ENCODE measurements at regions not wholly inside any gene's neighbourhood (a gene's known extent, or its start where the extent isn't known, plus 50 kb on each side); places are given as distances from the start of the nearest gene placed in this dataset.
A peak's percentile ranks its signal among the peaks of the same experiment; 100 is the strongest.

- 77% methylated on average over 3 of the region's 8 CpGs for WGBS (ENCODE audit: insufficient coverage)
- Histone ChIP-seq H3K36me3 (ENCODE audit: control insufficient read depth, insufficient read depth, low read length) (no peaks in the 10 kb centered on the region), H3K4me3 (ENCODE audit: low read length) (no peak overlapping the region), H3K27me3 (ENCODE audit: control insufficient read depth, insufficient read depth, low read length) (no peaks in the 10 kb centered on the region), H3K4me1 (ENCODE audit: control insufficient read depth, insufficient read depth, low read length) (peaks cover 5% of the 10 kb centered on the region), H3K9me3 (replicated peaks; ENCODE audit: control insufficient read depth, low read depth, low read length) (no peaks in the 10 kb centered on the region), H3K27ac (ENCODE audit: low read length) (peak overlapping the region; percentile 65)
- peak; percentile 84 for DNase-seq
Measured at GRCh38 chr5:174295702-174296436, 250.4 kb downstream of the NSG2 start.

- peak overlapping the region; percentile 45 for H3K27ac ChIP-seq (ENCODE audit: low read length)
- 70% methylated on average over 5 of the region's 8 CpGs for WGBS (ENCODE audit: insufficient coverage)
- DNase-seq = no peak
Measured at GRCh38 chr5:174300118-174300940, 254.8 kb downstream of the NSG2 start.

DNA sequence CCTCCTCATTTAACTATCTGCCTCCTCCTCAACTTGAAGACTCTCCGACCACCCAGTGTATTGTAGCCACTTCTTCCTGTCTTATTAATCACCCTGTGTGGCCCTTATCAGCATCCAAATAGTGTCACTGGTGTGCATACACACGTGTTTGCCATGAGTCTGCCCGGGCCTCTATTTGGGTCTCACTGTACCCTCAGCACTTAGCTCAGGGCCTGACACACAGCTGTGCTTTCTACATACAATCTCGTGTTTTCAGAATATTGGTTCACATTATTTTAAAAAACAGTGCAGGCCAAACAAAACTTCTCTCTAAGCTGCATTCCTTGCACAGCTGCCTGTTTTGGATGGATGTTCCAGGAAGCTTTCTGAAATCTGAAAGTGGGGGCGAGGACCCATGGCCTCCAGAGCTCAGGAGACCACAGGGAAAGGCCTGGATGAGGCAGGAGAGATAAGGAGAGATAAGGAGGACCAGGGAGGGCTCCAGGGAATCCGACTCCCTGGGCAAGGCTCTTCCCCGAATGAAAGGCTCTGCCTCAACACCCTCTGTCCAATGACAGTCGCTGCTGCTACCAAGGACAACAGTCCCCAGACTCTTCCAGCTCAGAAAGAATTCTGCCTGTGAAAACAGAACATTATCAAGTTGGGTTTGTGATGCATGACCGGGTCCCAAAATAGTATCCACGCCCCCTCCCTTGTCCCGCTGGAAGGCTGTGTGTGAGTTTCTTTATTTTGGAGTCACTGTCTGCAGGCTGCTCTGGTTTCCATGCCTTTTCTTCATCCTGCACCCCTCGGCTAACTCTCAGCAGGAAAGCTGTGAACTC lies 255.6 kb downstream of the NSG2 start:
- no peak overlapping the region for H3K4me3 ChIP-seq (ENCODE audit: low read length)
- H3K27me3 ChIP-seq (ENCODE audit: control insufficient read depth, insufficient read depth, low read length) = peaks cover 2% of the 10 kb centered on the region
- H3K27ac ChIP-seq (ENCODE audit: low read length) = peak overlapping the region; percentile 59
- peak; percentile 79 for DNase-seq
- no peaks in the 10 kb centered on the region for H3K9me3 ChIP-seq (replicated peaks; ENCODE audit: control insufficient read depth, low read depth, low read length)
- no peaks in the 10 kb centered on the region for H3K36me3 ChIP-seq (ENCODE audit: control insufficient read depth, insufficient read depth, low read length)
- WGBS (ENCODE audit: insufficient coverage) = 22% methylated on average over 5 of the region's 12 CpGs
- H3K4me1 ChIP-seq (ENCODE audit: control insufficient read depth, insufficient read depth, low read length) = peaks cover 11% of the 10 kb centered on the region

More at GRCh38 chr5:174300118-174300940, 254.8 kb downstream of the NSG2 start:
- Histone ChIP-seq H3K4me1 (ENCODE audit: control insufficient read depth, insufficient read depth, low read length) (peaks cover 11% of the 10 kb centered on the region), H3K36me3 (ENCODE audit: control insufficient read depth, insufficient read depth, low read length) (no peaks in the 10 kb centered on the region), H3K4me3 (ENCODE audit: low read length) (no peak overlapping the region), H3K9me3 (replicated peaks; ENCODE audit: control insufficient read depth, low read depth, low read length) (no peaks in the 10 kb centered on the region), H3K27me3 (ENCODE audit: control insufficient read depth, insufficient read depth, low read length) (peaks cover 2% of the 10 kb centered on the region)

- H3K9me3 ChIP-seq (replicated peaks; ENCODE audit: control insufficient read depth, low read depth, low read length) = no peaks in the 10 kb centered on the region
- H3K4me3 ChIP-seq (ENCODE audit: low read length) = no peak overlapping the region
- H3K36me3 ChIP-seq (ENCODE audit: control insufficient read depth, insufficient read depth, low read length) = no peaks in the 10 kb centered on the region
- WGBS (ENCODE audit: insufficient coverage) = 73% methylated on average over 7 of the region's 10 CpGs
- no peak overlapping the region for H3K27ac ChIP-seq (ENCODE audit: low read length)
- H3K4me1 ChIP-seq (ENCODE audit: control insufficient read depth, insufficient read depth, low read length) = peaks cover 11% of the 10 kb centered on the region
- peaks cover 5% of the 10 kb centered on the region for H3K27me3 ChIP-seq (ENCODE audit: control insufficient read depth, insufficient read depth, low read length)
- no peak for DNase-seq
Measured at GRCh38 chr5:174301848-174302625, 256.5 kb downstream of the NSG2 start.

DNA sequence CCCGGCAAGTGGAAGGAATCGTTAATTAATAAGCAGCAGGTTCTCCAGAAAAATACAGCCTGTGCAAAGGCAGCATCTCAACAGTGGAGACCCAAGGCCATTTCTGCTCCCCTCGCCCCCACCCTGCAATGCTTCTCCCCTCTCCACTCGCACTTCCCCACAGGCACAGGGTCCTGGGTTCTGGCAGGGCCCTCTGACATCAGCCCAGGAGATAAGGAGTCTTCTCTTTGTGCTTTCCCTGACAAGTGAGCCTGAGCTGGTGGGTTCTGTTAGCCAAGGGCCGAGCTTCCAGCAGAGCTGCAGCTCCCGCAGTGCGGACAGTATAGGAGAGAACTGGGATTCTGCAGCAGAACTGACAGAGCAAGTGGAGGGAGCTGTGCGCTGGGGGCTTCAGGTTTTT lies 257.5 kb downstream of the NSG2 start:
- Histone ChIP-seq H3K9me3 (replicated peaks; ENCODE audit: control insufficient read depth, low read depth, low read length) (no peaks in the 10 kb centered on the region), H3K4me1 (ENCODE audit: control insufficient read depth, insufficient read depth, low read length) (peaks cover 11% of the 10 kb centered on the region), H3K27me3 (ENCODE audit: control insufficient read depth, insufficient read depth, low read length) (peaks cover 10% of the 10 kb centered on the region), H3K27ac (ENCODE audit: low read length) (no peak overlapping the region), H3K36me3 (ENCODE audit: control insufficient read depth, insufficient read depth, low read length) (no peaks in the 10 kb centered on the region), H3K4me3 (ENCODE audit: low read length) (no peak overlapping the region)
- WGBS (ENCODE audit: insufficient coverage) = 74% methylated on average over 6 of the region's 8 CpGs
- DNase-seq = no peak

- H3K9me3 ChIP-seq (replicated peaks; ENCODE audit: control insufficient read depth, low read depth, low read length) = no peaks in the 10 kb centered on the region
- no peaks in the 10 kb centered on the region for H3K36me3 ChIP-seq (ENCODE audit: control insufficient read depth, insufficient read depth, low read length)
- H3K4me3 ChIP-seq (ENCODE audit: low read length) = no peak overlapping the region
- peaks cover 11% of the 10 kb centered on the region for H3K4me1 ChIP-seq (ENCODE audit: control insufficient read depth, insufficient read depth, low read length)
- no peak for DNase-seq
- no peak overlapping the region for H3K27ac ChIP-seq (ENCODE audit: low read length)
- peaks cover 10% of the 10 kb centered on the region for H3K27me3 ChIP-seq (ENCODE audit: control insufficient read depth, insufficient read depth, low read length)
- 74% methylated on average over 7 of the region's 10 CpGs for WGBS (ENCODE audit: insufficient coverage)
Measured at GRCh38 chr5:174303437-174304045, 258.0 kb downstream of the NSG2 start.

DNA sequence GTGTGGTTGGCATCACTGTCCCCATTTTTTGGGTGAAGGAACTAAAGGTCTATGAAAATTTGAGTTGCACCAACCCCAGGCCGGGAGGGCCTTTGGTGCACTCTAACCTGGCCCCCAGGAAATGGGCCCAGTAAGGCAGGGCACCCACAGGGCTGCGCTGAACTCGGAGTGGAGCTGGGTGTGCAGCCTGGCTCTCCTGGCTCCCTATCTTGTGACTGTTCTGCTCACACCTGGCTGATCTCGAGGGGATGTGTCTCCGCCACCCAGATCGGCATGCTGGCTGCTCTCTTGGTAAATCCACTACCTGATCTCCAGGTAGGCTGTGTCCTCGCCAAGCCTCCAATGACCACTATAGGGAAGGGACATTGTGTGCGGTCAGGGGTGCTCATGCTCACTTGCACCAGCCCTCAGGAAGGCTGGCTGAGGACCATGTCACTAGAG lies 259.8 kb downstream of the NSG2 start:
- Histone ChIP-seq H3K36me3 (ENCODE audit: control insufficient read depth, insufficient read depth, low read length) (no peaks in the 10 kb centered on the region), H3K27ac (ENCODE audit: low read length) (no peak overlapping the region), H3K4me3 (ENCODE audit: low read length) (no peak overlapping the region), H3K4me1 (ENCODE audit: control insufficient read depth, insufficient read depth, low read length) (peaks cover 9% of the 10 kb centered on the region), H3K27me3 (ENCODE audit: control insufficient read depth, insufficient read depth, low read length) (peaks cover 12% of the 10 kb centered on the region), H3K9me3 (replicated peaks; ENCODE audit: control insufficient read depth, low read depth, low read length) (no peaks in the 10 kb centered on the region)
- no peak for DNase-seq
- 70% methylated on average over 7 of the region's 8 CpGs for WGBS (ENCODE audit: insufficient coverage)

DNA sequence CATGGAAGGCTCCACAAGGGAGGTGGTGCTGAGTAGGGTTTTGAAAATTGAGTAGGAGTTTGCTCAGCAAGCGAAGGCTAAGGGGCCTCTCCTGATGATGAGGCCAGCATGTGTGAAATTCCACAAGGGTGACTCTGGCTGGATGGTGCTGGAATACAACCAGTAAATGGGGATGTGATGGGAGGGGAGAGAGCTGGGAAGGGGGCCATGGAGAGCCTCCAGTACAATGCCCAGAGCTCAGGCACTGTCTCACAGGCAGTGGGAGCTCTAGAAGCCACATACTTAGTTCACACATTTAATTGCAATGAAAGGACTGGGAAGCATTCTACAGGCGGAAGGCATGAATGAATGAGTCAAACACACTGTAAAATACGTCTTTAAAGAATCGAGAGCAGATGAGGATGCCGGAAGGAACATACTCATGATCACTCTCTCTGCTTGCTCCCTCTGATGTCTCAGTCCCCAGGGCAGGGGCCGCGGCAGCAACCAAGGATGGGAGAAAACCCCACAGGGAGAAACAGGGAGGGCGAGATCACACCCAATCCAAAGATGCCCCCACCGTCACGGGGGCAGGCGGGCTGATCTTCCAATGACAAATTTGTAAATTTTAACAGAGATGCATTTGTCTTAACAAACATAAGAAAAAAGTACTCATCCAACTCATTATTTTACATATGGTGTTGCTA lies 261.0 kb downstream of the NSG2 start:
- Histone ChIP-seq H3K4me1 (ENCODE audit: control insufficient read depth, insufficient read depth, low read length) (peaks cover 3% of the 10 kb centered on the region), H3K9me3 (replicated peaks; ENCODE audit: control insufficient read depth, low read depth, low read length) (no peaks in the 10 kb centered on the region), H3K27me3 (ENCODE audit: control insufficient read depth, insufficient read depth, low read length) (peaks cover 19% of the 10 kb centered on the region), H3K27ac (ENCODE audit: low read length) (no peak overlapping the region), H3K4me3 (ENCODE audit: low read length) (no peak overlapping the region), H3K36me3 (ENCODE audit: control insufficient read depth, insufficient read depth, low read length) (no peaks in the 10 kb centered on the region)
- 73% methylated on average over 4 of the region's 11 CpGs for WGBS (ENCODE audit: insufficient coverage)
- no peak for DNase-seq

GRCh38 chr5:174307031-174307408 lies 261.5 kb downstream of the NSG2 start:
- H3K36me3 ChIP-seq (ENCODE audit: control insufficient read depth, insufficient read depth, low read length) = no peaks in the 10 kb centered on the region
- no peak overlapping the region for H3K27ac ChIP-seq (ENCODE audit: low read length)
- H3K4me3 ChIP-seq (ENCODE audit: low read length) = no peak overlapping the region
- peaks cover 21% of the 10 kb centered on the region for H3K27me3 ChIP-seq (ENCODE audit: control insufficient read depth, insufficient read depth, low read length)
- H3K9me3 ChIP-seq (replicated peaks; ENCODE audit: control insufficient read depth, low read depth, low read length) = no peaks in the 10 kb centered on the region
- DNase-seq = no peak
- peaks cover 6% of the 10 kb centered on the region for H3K4me1 ChIP-seq (ENCODE audit: control insufficient read depth, insufficient read depth, low read length)
- 50% methylated on average over 9 of the region's 11 CpGs for WGBS (ENCODE audit: insufficient coverage)
